ENCODE measurements at regions not wholly inside any gene's neighbourhood (a gene's known extent, or its start where the extent isn't known, plus 50 kb on each side); places are given as distances from the start of the nearest gene placed in this dataset.
A peak's percentile ranks its signal among the peaks of the same experiment; 100 is the strongest.

GRCh38 chrX:9329056-9329455, 135.8 kb upstream of the TBL1X start:
- no peaks in the 10 kb centered on the region for H3K36me3 ChIP-seq

GRCh38 chrX:9330249-9330982, 134.4 kb upstream of the TBL1X start:
- no peak for ATAC-seq

More at GRCh38 chrX:9329056-9329455, 135.8 kb upstream of the TBL1X start:
- no peaks in the 10 kb centered on the region for H3K4me1 ChIP-seq
- ATAC-seq (peak; percentile 63), DNase-seq (no peak)
- H3K27me3 ChIP-seq = no peaks in the 10 kb centered on the region
- no peak overlapping the region for H3K4me3 ChIP-seq
- H3K9me3 ChIP-seq = no peaks in the 10 kb centered on the region
- TF ChIP-seq CTCF (IDR thresholded peaks at IDR 0.05) = no peak
- intact Hi-C loops (cut with DNase I) = no loop called here
- no peak overlapping the region for H3K27ac ChIP-seq

GRCh38 chrX:9333873-9334560, 130.8 kb upstream of the TBL1X start:
- DNase-seq (no peak), ATAC-seq (no peak)
- no peak for TF ChIP-seq CTCF (IDR thresholded peaks at IDR 0.05)
- no peaks in the 10 kb centered on the region for H3K27me3 ChIP-seq
- intact Hi-C loops (cut with DNase I) = no loop called here
- H3K9me3 ChIP-seq = no peaks in the 10 kb centered on the region
- H3K4me1 ChIP-seq = no peaks in the 10 kb centered on the region
- no peaks in the 10 kb centered on the region for H3K36me3 ChIP-seq
- no peak overlapping the region for H3K4me3 ChIP-seq
- H3K27ac ChIP-seq = no peak overlapping the region

More at GRCh38 chrX:9330249-9330982, 134.4 kb upstream of the TBL1X start:
- TF ChIP-seq CTCF (IDR thresholded peaks at IDR 0.05) = no peak
- Histone ChIP-seq H3K27me3 (no peaks in the 10 kb centered on the region), H3K9me3 (no peaks in the 10 kb centered on the region), H3K27ac (no peak overlapping the region), H3K4me3 (no peak overlapping the region), H3K36me3 (no peaks in the 10 kb centered on the region), H3K4me1 (no peaks in the 10 kb centered on the region)
- no peak for DNase-seq
- intact Hi-C loops (cut with DNase I) = no loop called here

GRCh38 chrX:9335251-9335650, 129.6 kb upstream of the TBL1X start:
- TF ChIP-seq CTCF (IDR thresholded peaks at IDR 0.05) = no peak

GRCh38 chrX:9336456-9336855, 128.4 kb upstream of the TBL1X start:
- H3K4me3 ChIP-seq = no peak overlapping the region
- H3K9me3 ChIP-seq = no peaks in the 10 kb centered on the region
- peak overlapping the region in 1 of 2 donors; percentile 53 for H3K27ac ChIP-seq
- peaks cover 0 to 16% of the 10 kb centered on the region in 2 donors for H3K4me1 ChIP-seq
- DNase-seq = peak in 1 of 4 donors; percentile 31
- no peak for ATAC-seq
- H3K36me3 ChIP-seq = no peaks in the 10 kb centered on the region
- intact Hi-C loops (cut with DNase I) = no loop called here
- no peak for TF ChIP-seq CTCF (IDR thresholded peaks at IDR 0.05)
- no peaks in the 10 kb centered on the region for H3K27me3 ChIP-seq

More at GRCh38 chrX:9335251-9335650, 129.6 kb upstream of the TBL1X start:
- Histone ChIP-seq H3K36me3 (no peaks in the 10 kb centered on the region), H3K27me3 (no peaks in the 10 kb centered on the region), H3K4me1 (peaks cover 0 to 6% of the 10 kb centered on the region in 2 donors), H3K27ac (no peak overlapping the region), H3K9me3 (no peaks in the 10 kb centered on the region), H3K4me3 (no peak overlapping the region)
- no peak for ATAC-seq
- intact Hi-C loops (cut with DNase I) = no loop called here
- DNase-seq = no peak
